HepG2 (cell line): ENCODE measurements at regions not wholly inside any gene's neighbourhood (a gene's known extent, or its start where the extent isn't known, plus 50 kb on each side); places are given as distances from the start of the nearest gene placed in this dataset.

Experiments used
- ATAC-seq: fragments of 200-7000 bp; cut with Tn5 transposase; 3 replicates; pipeline ENCODE4 v1.9.1; 2020; ENCODE audit warnings: mild to moderate bottlenecking, moderate library complexity
- BruUV-seq: library from RNA; stranded (reverse); fragments of 400-500 nt; replicated peaks from 2 replicates; lab custom pipeline; 2021; lab: Mats Ljungman, UMichigan
- CTCF ChIA-PET: fragments of 300-600 bp; formaldehyde crosslinking; extraction: SDS; loops from one replicate; lab custom pipeline; 2021; ENCODE audit warnings: low total read pairs, inconsistent platforms, low intra/inter-chr PET ratio; lab: Yijun Ruan, JAX
- POLR2A ChIA-PET: fragments of 350-600 bp; sonication (Branson Sonifier 250); formaldehyde crosslinking; loops from one replicate; lab custom pipeline; 2020; ENCODE audit warnings: antibody characterized with exemption, inconsistent platforms; lab: Yijun Ruan, JAX
- DNase-seq: peaks from one replicate; pipeline ENCODE4 v3.0.0-alpha.2; 2015; ENCODE audit warnings: low spot score
- FAIRE-seq: peaks from 3 replicates; lab custom pipeline; 2011; peaks lifted over from hg19 to GRCh38; lab: Jason Lieb, UNC
- H2AFZ ChIP-seq: one replicate; pipeline ENCODE4 v1.6.1; 2011; ENCODE audit warnings: low read length, inconsistent platforms
- H3K27ac ChIP-seq: fragments of 300-600 bp; 3 replicates; pipeline ENCODE4 v1.8.0; 2011; ENCODE audit warnings: mixed run types, mild to moderate bottlenecking, mixed read lengths, low read length, inconsistent platforms; ENCODE audit not compliant: insufficient read depth; ENCODE audit errors: extremely low read length
- H3K27me3 ChIP-seq, 2 experiments: fragments of 200-600 bp in 1 of 2; 2 replicates in 1 of 2; 3 replicates in 1 of 2; pipeline versions ENCODE4 v1.6.0 to v1.8.0; 2011; ENCODE audit warnings: low read length in 2 of 2, mild to moderate bottlenecking in 2 of 2, moderate library complexity in 2 of 2, inconsistent platforms in 1 of 2; ENCODE audit not compliant: insufficient read depth in 2 of 2, control insufficient read depth in 1 of 2
- H3K36me3 ChIP-seq, 2 experiments: fragments of 200-600 bp in 1 of 2; replicated peaks in 1 of 2; 2 replicates in 1 of 2; 3 replicates in 1 of 2; pipeline versions ENCODE4 v1.5.1 to v1.8.0; 2011; ENCODE audit warnings: low read length in 2 of 2, inconsistent platforms in 1 of 2; ENCODE audit not compliant: insufficient read depth in 2 of 2, control insufficient read depth in 1 of 2
- H3K4me1 ChIP-seq: 2 replicates; pipeline ENCODE4 v1.5.1; 2012; ENCODE audit warnings: low read length, inconsistent platforms; ENCODE audit not compliant: insufficient read depth
- H3K4me2 ChIP-seq: 2 replicates; pipeline ENCODE4 v1.6.0; 2011; ENCODE audit warnings: low read depth, low read length, inconsistent platforms
- H3K4me3 ChIP-seq, 3 experiments: fragments of 200-600 bp in 1 of 3; sonication (generic), shearing (Covaris generic) in 1 of 3; replicated peaks in 1 of 3; 2 replicates each; pipeline ENCODE4 v1.5.1; 2011 to 2016; ENCODE audit warnings: low read length in 3 of 3, inconsistent platforms in 2 of 3, low read depth in 2 of 3, mild to moderate bottlenecking in 2 of 3, control low read depth in 1 of 3, mixed read lengths in 1 of 3; ENCODE audit not compliant: insufficient read depth in 1 of 3
- H3K79me2 ChIP-seq: one replicate; pipeline ENCODE4 v1.6.1; 2011; ENCODE audit warnings: low read length, inconsistent platforms; ENCODE audit not compliant: insufficient read depth
- H3K9ac ChIP-seq: 2 replicates; pipeline ENCODE4 v1.6.0; 2011; ENCODE audit warnings: mild to moderate bottlenecking, low read depth, low read length, inconsistent platforms; ENCODE audit not compliant: insufficient read depth
- H3K9me3 ChIP-seq: 2 replicates; pipeline ENCODE4 v1.5.1; 2012; ENCODE audit warnings: mild to moderate bottlenecking, low read length
- H4K20me1 ChIP-seq: 2 replicates; pipeline ENCODE4 v1.6.0; 2011; ENCODE audit warnings: inconsistent platforms, mild to moderate bottlenecking, low read length, moderate library complexity; ENCODE audit not compliant: insufficient read depth
- ATAD3A ChIP-seq: sonication (generic); formaldehyde crosslinking; IDR thresholded peaks from 2 replicates; pipeline ENCODE4 v1.4.0; 2020; ENCODE audit warnings: missing genetic modification reagents
- CEBPB ChIP-seq: IDR thresholded peaks from 2 replicates; pipeline ENCODE4 v1.6.1; 2011; ENCODE audit warnings: low read depth, low read length, improper control_type of control experiment, borderline replicate concordance
- CENPT ChIP-seq: sonication (generic); formaldehyde crosslinking; IDR thresholded peaks from 2 replicates; pipeline ENCODE4 v1.8.0; 2022; ENCODE audit warnings: low read depth, mild to moderate bottlenecking, moderate library complexity, missing genetic modification reagents
- DMTF1 ChIP-seq: sonication (generic); formaldehyde crosslinking; IDR thresholded peaks from 2 replicates; pipeline ENCODE4 v1.4.0; 2020; ENCODE audit warnings: mild to moderate bottlenecking, missing genetic modification reagents
- DZIP1 ChIP-seq: sonication (generic); formaldehyde crosslinking; IDR thresholded peaks from 2 replicates; pipeline ENCODE4 v1.5.0; 2020; ENCODE audit warnings: mild to moderate bottlenecking, missing genetic modification reagents
- ERF ChIP-seq: IDR thresholded peaks from 2 replicates; pipeline ENCODE4 v1.6.1; 2018; ENCODE audit warnings: missing biosample characterization, missing genetic modification reagents
- GMEB1 ChIP-seq: sonication (generic); formaldehyde crosslinking; IDR thresholded peaks from 2 replicates; pipeline ENCODE4 v1.5.1; 2020; ENCODE audit warnings: missing genetic modification reagents, mild to moderate bottlenecking, borderline replicate concordance
- ZNF564 ChIP-seq: sonication (generic); formaldehyde crosslinking; IDR thresholded peaks from 2 replicates; pipeline ENCODE4 v1.8.1; 2023; ENCODE audit warnings: mild to moderate bottlenecking, missing genetic modification reagents
- WGBS: methylation state at CpG from one replicate; pipeline ENCODE4 v1.1.6; 2017; ENCODE audit warnings: low lambda C conversion rate; 5-methylcytosine and 5-hydroxymethylcytosine counted together
- in situ Hi-C: cut with HindIII; loops from 2 replicates; pipeline ENCODE4 v1.10.0; 2017; ENCODE audit warnings: low pct_unique_long_range_greater_than_20kb; ENCODE audit not compliant: extremely low pct_ligation_motif_present
- intact Hi-C: fragments of 100-400 bp; cut with micrococcal nuclease; formaldehyde crosslinking; loops from one replicate; pipeline ENCODE4 v1.10.0; 2022; ENCODE audit not compliant: unreplicated experiment

GRCh38 chr18:2254977-2255376 is 316.3 kb downstream of the METTL4 start:
- TF ChIP-seq ZNF564 (CRISPR knock-in tag) (no peak), CENPT (CRISPR knock-in tag) (no peak), DZIP1 (CRISPR knock-in tag) (no peak), ERF (no peak), CEBPB (no peak), DMTF1 (CRISPR knock-in tag) (no peak), ATAD3A (CRISPR knock-in tag) (no peak), GMEB1 (CRISPR knock-in tag) (no peak)
- Histone ChIP-seq H3K9ac (no peak overlapping the region), H3K4me3 (no peak overlapping the region), H2AFZ (no peak overlapping the region), H4K20me1 (no peaks in the 10 kb centered on the region), H3K4me2 (no peak overlapping the region), H3K9me3 (no peaks in the 10 kb centered on the region), H3K79me2 (no peaks in the 10 kb centered on the region), H3K27ac (no peak overlapping the region), H3K36me3 (no peaks in the 10 kb centered on the region), H3K27me3 (no peaks in the 10 kb centered on the region), H3K4me1 (no peaks in the 10 kb centered on the region)
- intact Hi-C loops, result no loop called here
- ChIA-PET POLR2A (no interaction called here), CTCF (no interaction called here)
- DNase-seq (no peak), ATAC-seq (no peak), FAIRE-seq (no peak)
- in situ Hi-C loops, result no loop called here
- no TSS peak for BruUV-seq
- 14% methylated on average over 3 of the region's 3 CpGs for WGBS
